NCI-H2107 treated with DMSO at 0.1 percent for 48 hours (cell line): ENCODE measurements at regions not wholly inside any gene's neighbourhood (a gene's known extent, or its start where the extent isn't known, plus 50 kb on each side); places are given as distances from the start of the nearest gene placed in this dataset.
"Not testable (repeated sequence)": the region's sequence is repeated elsewhere in the genome, so short reads cannot be mapped to it uniquely, and the experiment has no call there.

Experiments used
- DNase-seq: peaks from one replicate; lab custom pipeline; 2025; ENCODE audit not compliant: unreplicated experiment; lab: John Stamatoyannopoulos, UW

GRCh38 chr6:105855433-105855832 is 230.7 kb upstream of the PRDM1 start:
- no peak for DNase-seq

DNA sequence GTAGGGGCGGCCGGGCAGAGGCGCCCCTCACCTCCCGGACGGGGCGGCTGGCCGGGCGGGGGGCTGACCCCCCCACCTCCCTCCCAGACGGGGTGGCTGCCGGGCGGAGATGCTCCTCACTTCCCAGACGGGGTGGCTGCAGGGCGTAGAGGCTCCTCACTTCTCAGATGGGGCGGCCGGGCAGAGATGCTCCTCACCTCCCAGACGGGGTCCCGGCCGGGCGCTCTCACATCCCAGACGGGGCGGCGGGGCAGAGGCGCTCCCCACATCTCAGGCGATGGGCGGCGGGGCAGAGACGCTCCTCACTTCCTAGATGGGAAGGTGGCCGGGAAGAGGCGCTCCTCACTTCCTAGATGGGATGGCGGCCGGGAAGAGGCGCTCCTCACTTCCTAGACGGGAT is 232.2 kb upstream of the PRDM1 start:
- DNase-seq: not testable (repeated sequence)

DNA sequence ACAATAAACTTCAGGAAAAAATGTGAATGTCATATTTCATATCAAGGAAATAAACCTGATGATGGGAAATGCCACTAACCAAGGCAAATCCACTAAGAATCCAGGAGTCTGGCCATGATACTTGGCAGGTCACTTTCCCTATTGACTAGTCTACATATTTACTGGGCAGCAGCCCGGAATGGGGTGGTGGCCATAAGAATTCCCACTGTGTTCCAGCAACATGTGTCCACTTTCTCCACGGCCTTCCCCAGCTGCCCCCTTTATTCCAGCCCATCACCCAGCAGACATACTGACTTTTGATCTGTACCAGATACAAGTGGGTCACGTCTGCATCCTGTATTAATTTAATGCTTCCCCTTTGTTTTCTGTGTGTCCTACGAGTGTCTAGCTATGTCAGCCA is 234.5 kb upstream of the PRDM1 start:
- DNase-seq: no peak

GRCh38 chr6:105851113-105851580 is 235.0 kb upstream of the PRDM1 start:
- DNase-seq: no peak

GRCh38 chr6:105850261-105851112 is 235.6 kb upstream of the PRDM1 start:
- DNase-seq: no peak

DNA sequence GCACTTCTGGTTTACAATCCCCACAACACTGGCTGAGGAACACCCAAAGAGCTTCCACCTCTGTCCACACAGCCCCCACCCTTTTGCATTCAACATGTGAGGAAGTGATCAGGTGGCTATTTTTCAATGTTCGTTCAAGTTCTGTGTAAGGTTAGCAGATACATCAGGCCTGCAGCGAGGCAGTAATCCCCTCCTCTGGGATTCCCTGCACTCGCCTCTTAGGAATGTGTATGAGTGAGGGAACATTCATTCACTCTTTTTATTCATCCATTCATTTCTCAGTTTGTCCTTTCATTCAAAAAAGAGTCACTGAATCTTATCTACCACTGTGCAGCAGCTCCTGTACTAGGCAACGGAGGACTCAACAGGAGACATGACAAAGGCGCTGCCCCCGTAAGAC is 236.4 kb upstream of the PRDM1 start:
- DNase-seq: no peak

DNA sequence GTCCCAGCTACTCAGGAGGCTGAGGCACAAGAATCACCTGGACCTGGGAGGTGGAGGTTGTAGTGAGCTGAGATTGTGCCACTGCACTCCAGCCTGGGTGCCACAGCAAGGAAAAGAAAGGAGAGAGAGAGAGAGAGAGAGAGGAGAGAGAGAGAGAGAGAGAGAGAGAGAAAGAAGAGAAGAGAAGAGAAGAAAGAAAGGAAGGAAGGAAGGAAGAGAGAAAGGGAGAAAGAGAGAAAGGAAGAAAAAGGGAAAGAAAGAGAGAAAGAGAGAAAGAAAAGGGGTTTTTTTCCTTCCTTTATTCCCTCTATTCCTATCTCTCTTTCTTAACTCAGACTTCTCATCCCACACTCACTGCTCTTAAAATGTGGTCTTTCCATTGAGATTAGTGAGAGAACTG is 238.7 kb upstream of the PRDM1 start:
- no peak for DNase-seq

DNA sequence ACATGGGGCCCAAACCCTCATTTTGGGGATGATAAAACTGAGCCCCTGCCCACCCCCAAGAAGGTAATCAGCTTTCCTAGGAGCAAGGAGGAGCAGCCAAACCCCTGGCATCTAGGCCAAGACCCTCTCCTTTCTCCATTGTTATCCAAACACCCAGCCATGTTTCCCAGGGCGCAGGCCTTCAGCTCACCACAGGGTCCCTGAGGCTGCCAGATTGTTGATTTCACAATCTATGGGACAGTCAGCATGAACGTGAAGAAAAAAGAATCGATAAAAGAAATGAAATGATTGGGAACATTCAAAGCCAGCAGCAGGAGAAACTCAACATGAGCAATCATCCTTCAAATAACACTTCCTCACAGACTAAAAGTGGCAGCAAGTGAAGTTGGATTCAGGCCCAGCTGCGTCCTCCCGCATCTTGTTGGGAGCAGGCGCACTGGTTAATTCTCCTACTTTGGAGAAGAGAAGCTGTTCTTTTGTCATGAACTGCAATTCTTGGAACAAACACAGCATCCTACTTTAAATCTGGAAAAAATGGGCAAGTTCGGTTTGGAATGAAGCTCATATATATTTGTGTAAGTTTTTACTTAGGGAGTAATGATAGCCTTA is 241.8 kb upstream of the PRDM1 start:
- DNase-seq: no peak

DNA sequence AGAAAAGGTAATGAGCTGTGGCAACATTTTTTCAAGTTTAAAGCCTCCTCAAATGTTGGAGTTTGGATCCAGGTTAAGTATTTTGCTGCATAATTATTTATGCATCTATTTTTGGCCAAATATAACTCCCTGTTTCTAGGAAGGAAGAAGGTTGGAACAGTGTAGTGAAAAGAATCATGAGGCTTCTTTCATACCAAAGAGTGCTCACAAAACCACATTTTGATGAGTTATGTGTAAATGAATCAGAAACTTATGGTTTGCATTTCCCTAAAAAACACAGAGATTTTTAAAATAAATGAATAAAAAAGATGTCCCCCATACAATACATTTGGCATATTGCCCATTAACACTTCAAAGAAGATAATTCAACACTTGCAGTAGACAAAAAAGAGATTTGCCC is 246.9 kb upstream of the PRDM1 start:
- DNase-seq: no peak

- no peak for DNase-seq
These were observed 248.0 kb upstream of the PRDM1 start for GRCh38 chr6:105838171-105838570.

- no peak for DNase-seq
These were observed 249.2 kb upstream of the PRDM1 start for GRCh38 chr6:105836889-105837288.

DNA sequence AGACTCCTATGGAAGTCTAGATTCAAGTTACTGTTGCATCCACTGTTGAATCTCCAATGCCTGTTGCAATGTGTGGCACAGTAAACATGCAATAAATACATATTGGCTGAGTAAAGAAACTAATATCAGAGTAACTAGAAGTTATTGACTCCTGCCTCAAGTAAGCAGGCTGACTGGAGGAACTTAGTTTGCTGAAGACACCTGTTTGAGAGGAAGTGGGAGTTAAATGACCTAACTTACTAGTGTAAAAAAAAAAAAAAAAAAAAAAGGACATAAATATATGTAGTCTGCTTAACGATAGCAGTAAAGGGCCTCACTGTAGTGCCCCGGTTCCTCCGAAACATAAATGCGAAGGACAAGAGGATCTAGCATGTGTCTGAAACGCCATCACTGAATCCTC is 249.8 kb upstream of the PRDM1 start:
- no peak for DNase-seq

DNA sequence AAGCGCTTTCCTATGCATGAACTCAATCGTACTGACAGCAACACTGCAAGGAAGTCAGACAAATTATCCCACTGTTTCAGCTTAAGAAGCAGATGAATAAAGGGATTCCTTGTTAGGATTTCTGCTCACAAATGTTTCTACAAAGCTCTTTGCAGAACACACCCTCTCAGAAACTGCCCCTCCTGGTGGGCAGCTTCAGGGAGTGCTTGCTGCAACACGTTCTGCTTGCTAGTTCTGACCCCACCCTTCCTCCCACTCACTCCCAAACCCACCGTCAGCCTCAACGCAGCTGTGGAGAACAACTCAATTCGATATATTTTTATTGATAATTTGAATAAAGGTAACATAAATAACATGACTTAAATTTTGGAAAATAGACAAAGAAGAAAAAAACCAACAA is 250.8 kb upstream of the PRDM1 start:
- no peak for DNase-seq

DNA sequence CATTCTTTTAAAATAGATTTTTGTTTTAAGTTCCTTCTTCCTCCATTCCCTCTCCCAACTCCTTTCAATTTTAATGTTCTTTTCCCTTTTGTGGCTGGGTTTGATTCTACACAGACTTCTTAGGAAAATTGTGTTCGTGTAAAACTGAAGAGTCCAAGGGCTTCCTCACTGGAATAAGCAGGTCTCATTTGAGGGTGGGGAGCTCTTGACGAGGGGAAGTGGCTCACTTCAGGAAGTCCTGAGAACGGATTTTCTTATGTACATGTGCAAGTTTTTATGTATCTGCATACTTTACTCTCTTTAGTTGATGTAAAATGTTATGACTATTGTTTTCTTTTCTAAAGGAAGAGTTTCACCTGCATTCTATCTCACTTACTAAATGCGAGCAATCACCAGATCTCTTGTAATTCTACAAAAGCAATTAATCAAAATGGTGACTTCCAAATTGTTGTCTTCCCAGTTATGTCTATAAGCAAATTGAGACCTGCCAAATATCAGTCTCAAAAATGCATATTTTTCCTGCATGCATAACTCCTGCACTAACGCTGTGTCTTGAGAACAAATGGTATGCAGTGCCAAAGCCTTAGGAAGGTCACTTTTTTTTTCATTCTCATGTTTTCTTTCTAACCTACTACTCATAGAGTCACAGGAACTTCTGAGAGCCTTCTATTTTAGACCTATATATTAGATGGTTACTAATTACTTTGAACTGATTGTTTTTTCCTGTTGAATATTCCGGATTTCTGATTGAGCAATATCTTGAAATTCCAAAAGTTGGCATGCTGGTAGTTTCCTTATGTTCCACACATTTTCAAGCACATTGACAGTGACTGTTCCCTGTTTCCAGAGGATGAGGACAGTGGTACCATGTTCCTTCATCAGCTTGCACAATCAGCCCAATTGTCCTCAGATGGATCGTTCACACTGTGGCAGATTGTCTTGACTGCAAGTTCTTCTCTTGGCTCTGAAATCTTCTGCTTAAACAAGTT is 251.9 kb upstream of the PRDM1 start:
- no peak for DNase-seq

GRCh38 chr6:105832313-105832761 is 253.8 kb upstream of the PRDM1 start:
- DNase-seq: no peak

DNA sequence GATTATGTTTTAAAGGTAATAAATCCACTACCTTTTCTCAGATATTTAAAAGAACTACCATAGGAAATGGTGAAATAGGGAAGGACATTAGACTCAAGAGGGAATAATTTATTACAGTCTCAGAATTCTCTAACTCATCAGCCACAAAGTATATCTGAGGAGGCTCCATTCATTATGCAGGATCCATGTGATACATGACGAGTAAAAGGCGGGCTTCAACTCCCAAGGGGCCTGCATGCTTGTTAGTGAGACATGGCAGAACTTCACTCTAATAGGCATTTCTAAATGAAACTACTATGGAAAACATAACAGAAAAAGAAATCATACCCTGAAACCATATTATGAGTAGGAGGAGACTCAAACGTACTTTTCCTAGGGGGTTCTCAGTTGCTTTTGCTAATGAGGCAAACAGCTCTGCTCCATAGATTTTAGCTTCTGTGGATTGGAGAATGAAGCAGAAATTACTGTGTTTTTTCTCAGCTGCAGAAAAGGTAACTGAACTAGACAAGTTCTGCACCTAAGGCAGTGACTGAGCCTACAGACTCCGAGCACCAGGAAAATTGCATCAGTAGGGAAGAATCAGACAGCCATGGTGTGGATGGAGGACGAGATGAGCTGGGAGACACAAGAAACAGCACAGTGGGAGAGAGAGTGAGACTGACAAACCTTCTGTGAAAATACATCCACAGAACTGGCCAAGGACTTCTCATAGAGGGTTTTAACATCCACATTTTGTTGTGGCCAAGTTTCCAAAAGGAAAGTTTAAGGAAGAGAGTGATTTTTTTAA is 254.6 kb upstream of the PRDM1 start:
- DNase-seq: no peak

- DNase-seq: no peak
These were observed 260.9 kb upstream of the PRDM1 start for GRCh38 chr6:105825210-105825609.

GRCh38 chr6:105824732-105825131 is 261.4 kb upstream of the PRDM1 start:
- DNase-seq: no peak

GRCh38 chr6:105821777-105822176 is 264.4 kb upstream of the PRDM1 start:
- no peak for DNase-seq

- no peak for DNase-seq
These were observed 265.1 kb upstream of the PRDM1 start for GRCh38 chr6:105821027-105821426.

DNA sequence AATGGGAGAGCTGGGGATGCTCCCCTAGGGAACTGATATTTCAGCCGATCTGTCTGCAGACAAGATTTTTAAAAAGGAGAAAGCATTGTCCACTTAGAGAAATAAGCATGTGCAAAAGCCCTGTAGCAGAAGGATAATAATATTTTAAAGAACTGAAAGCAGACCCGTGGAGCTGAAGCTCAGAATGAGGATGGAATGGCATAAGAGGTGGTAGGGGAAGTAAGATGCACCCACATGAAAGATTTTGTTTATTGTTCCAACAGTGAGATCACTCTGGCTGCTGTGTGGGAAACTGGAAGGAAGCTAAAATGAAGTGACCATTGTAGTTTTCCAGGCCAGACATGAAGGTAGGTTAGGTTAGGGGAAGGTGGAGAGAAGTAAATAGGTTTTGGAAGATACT is 266.4 kb upstream of the PRDM1 start:
- DNase-seq: no peak
